IPS-15b (cell line): ENCODE measurements at regions not wholly inside any gene's neighbourhood (a gene's known extent, or its start where the extent isn't known, plus 50 kb on each side); places are given as distances from the start of the nearest gene placed in this dataset.
"Not testable (repeated sequence)": the region's sequence is repeated elsewhere in the genome, so short reads cannot be mapped to it uniquely, and the experiment has no call there.

Source experiments
- H3K27me3 ChIP-seq: one replicate; pipeline ENCODE4 v1.6.1; 2013; ENCODE audit warnings: low read length; ENCODE audit not compliant: control insufficient read depth, insufficient read depth
- H3K36me3 ChIP-seq: one replicate; pipeline ENCODE4 v1.6.1; 2013; ENCODE audit warnings: low read length; ENCODE audit not compliant: control insufficient read depth, insufficient read depth
- H3K4me1 ChIP-seq: one replicate; pipeline ENCODE4 v1.6.1; 2013; ENCODE audit warnings: mild to moderate bottlenecking, low read length; ENCODE audit not compliant: control insufficient read depth, insufficient read depth
- H3K4me3 ChIP-seq: one replicate; pipeline ENCODE4 v1.5.1; 2013; ENCODE audit warnings: low read depth, low read length
- H3K9ac ChIP-seq: one replicate; pipeline ENCODE4 v1.6.1; 2013; ENCODE audit warnings: low read depth, mild to moderate bottlenecking, low read length
- H3K9me3 ChIP-seq: one replicate; pipeline ENCODE4 v1.6.1; 2013; ENCODE audit warnings: mild to moderate bottlenecking, low read length; ENCODE audit not compliant: control insufficient read depth, insufficient read depth

DNA sequence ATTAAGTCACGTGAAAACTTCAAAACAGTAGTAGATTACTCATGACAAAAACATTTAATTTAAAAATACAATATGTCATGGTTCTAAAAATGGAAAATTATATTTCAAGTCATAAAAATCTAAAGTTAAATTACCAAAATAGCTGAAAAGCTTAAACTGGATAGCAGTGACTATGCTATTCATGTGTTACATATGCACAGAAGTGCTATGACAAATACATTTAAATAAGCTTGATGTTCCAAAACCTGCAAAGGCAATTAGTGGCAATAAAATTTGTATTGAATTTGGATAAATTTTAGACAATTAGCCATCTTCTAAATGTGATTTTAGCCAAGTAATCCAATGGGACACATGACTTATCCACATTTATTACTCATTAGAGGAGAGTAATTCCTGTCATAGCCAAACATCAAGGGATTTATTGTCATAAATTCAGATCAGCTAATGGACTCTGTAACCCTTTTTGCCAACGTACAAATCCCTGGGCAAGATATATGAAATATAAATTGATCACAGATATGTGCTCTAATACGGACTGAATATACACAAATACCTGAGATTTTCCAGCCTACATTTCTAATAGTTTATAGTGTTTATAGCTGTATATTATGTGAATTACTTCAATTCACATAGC is 419.4 kb downstream of the ISL1 start:
- Histone ChIP-seq H3K27me3 (no peaks in the 10 kb centered on the region), H3K9ac (no peak overlapping the region), H3K36me3 (no peaks in the 10 kb centered on the region), H3K9me3 (no peaks in the 10 kb centered on the region), H3K4me3 (no peak overlapping the region), H3K4me1 (no peaks in the 10 kb centered on the region)

DNA sequence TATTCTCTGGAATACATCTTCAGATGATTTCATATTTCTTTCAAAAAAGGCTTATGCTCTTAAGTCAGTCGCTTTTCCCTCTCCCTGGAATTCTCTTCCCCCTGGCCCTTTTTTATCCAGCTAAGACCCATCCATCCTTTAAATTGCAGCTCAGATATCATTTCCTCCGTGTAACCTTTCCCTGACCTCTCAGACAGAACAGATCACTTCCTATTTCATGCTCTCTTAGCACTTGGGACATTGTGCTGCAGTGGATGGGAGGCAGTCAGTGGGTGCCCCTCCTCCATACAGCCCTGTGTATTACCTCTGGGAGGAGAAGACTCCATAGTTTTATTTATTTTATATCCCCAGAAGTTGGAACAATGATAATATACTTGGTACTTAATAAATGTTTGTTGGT is 423.4 kb downstream of the ISL1 start:
- H3K9ac ChIP-seq, result no peak overlapping the region
- no peaks in the 10 kb centered on the region for H3K27me3 ChIP-seq
- H3K4me1 ChIP-seq, result no peaks in the 10 kb centered on the region
- H3K36me3 ChIP-seq, result no peaks in the 10 kb centered on the region
- H3K4me3 ChIP-seq, result no peak overlapping the region
- no peaks in the 10 kb centered on the region for H3K9me3 ChIP-seq

DNA sequence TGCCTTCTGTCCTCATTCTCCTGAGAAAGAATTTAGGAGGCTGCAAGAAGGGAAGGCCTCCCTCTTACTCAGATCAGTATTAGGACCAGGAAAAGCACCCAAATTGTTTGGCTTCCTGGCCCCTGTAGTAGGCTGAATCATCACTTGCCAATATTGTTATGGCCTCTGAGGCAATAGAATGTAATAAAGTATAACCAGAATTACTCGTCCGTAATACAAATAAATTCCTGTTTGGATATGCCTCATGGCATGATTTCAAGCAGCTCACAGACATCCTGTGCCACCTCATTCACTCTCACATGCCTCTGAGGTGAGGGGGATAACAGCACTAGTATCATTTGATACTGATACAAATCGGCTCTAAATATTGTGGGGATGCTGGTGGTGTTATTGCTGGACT is 427.3 kb downstream of the ISL1 start:
- H3K4me1 ChIP-seq, result peaks cover 2% of the 10 kb centered on the region
- no peak overlapping the region for H3K9ac ChIP-seq
- no peaks in the 10 kb centered on the region for H3K27me3 ChIP-seq
- H3K4me3 ChIP-seq, result no peak overlapping the region
- H3K36me3 ChIP-seq, result no peaks in the 10 kb centered on the region
- no peaks in the 10 kb centered on the region for H3K9me3 ChIP-seq

DNA sequence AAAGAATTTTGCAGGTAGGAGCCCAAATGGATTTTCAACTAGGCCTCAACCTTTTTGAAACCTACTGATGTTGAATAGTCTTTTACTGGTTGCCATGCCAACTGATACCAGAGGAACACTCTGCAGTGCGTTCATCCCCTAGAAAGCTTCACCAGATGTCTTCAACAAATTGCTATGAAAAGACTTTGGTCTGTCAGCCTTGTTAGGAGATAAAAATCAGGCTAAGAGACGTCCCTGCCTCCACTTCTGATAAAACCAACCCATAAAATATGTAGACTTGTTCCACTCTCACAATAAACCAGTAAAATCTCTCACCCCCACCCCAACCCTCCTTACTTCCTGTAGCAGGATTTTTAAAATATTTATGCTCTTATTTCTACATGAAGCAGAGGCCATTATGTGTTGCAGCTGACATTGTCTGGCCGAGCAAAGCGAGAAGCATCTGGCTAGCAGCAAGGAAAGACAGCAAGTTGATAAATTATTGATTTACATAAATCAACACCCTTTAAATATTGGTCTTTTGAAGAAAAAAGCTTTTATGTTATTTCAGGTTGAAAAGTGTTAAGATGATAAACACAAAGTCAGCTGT is 428.7 kb downstream of the ISL1 start:
- H3K9ac ChIP-seq, result no peak overlapping the region

DNA sequence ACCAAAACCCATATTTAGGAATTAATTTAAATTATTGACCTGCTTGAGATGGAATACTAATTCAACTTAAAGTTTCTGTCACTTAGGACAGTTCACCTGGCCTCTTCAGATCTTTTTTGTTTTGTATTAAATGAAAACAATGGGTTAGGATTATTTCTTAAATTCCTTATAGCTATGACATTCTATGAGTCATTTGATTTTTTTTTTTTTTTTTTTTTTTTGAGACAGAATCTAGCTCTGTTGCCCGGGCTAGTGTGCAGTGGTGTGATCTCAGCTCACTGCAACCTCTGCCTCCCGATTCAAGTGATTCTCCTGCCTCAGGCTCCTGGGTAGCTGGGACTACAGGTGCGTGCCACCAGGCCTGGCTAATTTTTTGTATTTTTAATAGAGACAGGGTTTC is 431.6 kb downstream of the ISL1 start:
- not testable (repeated sequence) for H3K9me3 ChIP-seq, H3K36me3 ChIP-seq, H3K4me3 ChIP-seq, H3K27me3 ChIP-seq, H3K9ac ChIP-seq, H3K4me1 ChIP-seq

More for the DNA sequence above, 428.7 kb downstream of the ISL1 start:
- peaks cover 2% of the 10 kb centered on the region for H3K4me1 ChIP-seq
- no peaks in the 10 kb centered on the region for H3K36me3 ChIP-seq
- no peaks in the 10 kb centered on the region for H3K27me3 ChIP-seq
- H3K4me3 ChIP-seq, result no peak overlapping the region
- H3K9me3 ChIP-seq, result no peaks in the 10 kb centered on the region

DNA sequence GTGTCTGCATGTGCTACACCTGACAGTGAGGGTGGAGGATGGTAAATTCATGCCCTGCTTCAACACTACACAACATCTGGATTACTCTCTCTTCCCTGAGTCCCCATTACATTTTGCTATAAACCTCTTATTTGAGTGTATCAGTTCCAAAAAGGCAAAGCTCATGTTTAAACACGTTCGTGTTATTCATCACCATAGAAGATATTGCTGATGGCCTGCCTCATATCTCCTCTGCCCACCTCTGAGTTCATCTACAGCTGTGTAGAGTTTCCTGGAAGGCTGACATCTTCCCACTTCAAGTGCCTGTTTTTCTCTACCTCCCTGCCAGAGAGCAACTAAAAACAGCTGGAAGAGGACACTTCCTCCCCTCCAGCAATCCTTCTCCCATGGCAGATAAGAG is 433.2 kb downstream of the ISL1 start:
- no peak overlapping the region for H3K4me3 ChIP-seq
- peaks cover 2% of the 10 kb centered on the region for H3K4me1 ChIP-seq
- no peaks in the 10 kb centered on the region for H3K9me3 ChIP-seq
- no peaks in the 10 kb centered on the region for H3K36me3 ChIP-seq
- H3K27me3 ChIP-seq, result no peaks in the 10 kb centered on the region
- no peak overlapping the region for H3K9ac ChIP-seq

DNA sequence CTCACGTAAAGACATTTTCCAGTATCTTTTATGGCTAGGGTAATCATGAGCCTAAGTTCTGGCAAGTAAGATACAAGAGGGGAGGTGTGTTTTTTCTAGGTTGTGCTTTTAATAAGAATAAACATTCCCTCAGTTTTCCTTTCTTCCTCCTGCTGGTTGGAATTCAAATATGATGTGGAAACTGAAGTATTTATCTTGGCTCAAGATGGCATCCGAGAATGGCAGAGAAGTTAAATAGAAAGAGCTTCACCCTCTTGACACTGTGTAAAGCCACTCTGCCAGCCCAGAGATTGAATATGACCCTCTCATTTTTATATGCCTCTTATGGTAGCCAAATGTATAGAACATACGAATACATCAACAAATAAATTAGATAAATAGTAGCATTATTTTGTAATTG is 438.4 kb downstream of the ISL1 start:
- no peaks in the 10 kb centered on the region for H3K36me3 ChIP-seq
- H3K27me3 ChIP-seq, result no peaks in the 10 kb centered on the region
- no peak overlapping the region for H3K4me3 ChIP-seq
- H3K9ac ChIP-seq, result no peak overlapping the region
- H3K4me1 ChIP-seq, result no peaks in the 10 kb centered on the region
- H3K9me3 ChIP-seq, result no peaks in the 10 kb centered on the region

DNA sequence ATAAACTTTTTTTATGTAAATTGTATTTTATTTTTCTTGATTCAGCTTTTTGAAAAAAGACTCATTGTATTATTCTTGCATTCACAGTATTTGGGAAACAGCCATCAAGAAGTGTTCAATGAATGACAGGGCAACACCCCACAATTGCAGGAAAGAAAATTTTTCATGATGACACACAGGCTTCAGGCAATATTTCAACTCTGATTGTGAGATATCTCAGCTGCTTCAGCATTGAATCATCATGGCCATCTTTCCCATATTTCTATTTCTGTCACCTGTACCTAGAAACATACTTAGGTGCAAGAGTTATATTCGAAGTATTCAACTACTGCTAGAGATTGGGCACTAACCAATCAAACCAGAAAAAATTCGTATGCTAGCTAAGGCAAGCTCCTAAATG is 446.0 kb downstream of the ISL1 start:
- no peaks in the 10 kb centered on the region for H3K4me1 ChIP-seq
- H3K9me3 ChIP-seq, result no peaks in the 10 kb centered on the region
- H3K4me3 ChIP-seq, result no peak overlapping the region
- no peaks in the 10 kb centered on the region for H3K27me3 ChIP-seq
- no peaks in the 10 kb centered on the region for H3K36me3 ChIP-seq
- H3K9ac ChIP-seq, result no peak overlapping the region

DNA sequence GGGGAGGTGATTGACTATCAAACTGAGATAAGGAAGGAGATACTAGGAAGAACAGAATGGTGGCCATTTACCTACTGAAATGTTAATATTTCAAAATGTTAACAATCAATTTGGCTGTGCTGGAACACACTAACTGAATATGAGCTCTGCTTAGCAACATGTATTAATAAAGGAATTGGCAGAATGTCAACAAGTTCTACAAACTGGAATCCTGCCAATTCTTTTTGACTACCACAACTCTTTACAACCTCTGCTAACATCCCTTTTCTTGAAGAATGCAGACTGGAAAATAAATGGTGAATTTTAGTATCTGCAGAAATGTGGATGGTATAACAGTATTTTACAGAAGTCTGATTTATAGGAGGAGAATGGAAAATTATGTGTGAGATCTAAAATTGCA is 446.4 kb downstream of the ISL1 start:
- H3K9me3 ChIP-seq, result no peaks in the 10 kb centered on the region
- no peaks in the 10 kb centered on the region for H3K36me3 ChIP-seq
- no peak overlapping the region for H3K4me3 ChIP-seq
- no peak overlapping the region for H3K9ac ChIP-seq
- H3K27me3 ChIP-seq, result no peaks in the 10 kb centered on the region
- no peaks in the 10 kb centered on the region for H3K4me1 ChIP-seq

DNA sequence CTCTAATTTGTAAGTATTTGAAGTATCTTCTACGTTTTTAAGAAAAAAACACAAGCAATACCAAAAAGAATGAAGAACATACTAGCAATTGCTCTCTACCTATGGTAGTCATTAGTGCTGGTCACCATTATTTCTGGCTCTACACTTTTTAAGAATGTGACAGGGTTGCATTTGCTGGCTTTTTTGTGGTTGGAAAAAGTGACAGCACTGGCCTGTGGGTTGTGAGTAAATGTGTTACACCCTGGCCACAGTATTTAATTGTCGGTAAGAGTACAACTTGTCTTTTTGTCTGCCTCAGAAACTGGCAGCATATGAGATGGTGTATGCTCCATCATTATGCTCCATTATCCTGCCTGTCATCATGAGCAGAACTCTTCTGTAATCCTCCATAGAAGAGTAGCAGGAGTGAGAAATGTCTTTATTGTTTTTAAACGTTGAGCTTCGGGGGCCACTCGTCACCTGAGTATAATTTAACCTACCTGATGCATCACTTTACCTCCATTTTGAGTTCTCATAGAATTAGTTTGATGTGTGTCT is 449.8 kb downstream of the ISL1 start:
- no peaks in the 10 kb centered on the region for H3K4me1 ChIP-seq
- H3K4me3 ChIP-seq, result no peak overlapping the region
- H3K9ac ChIP-seq, result no peak overlapping the region
- no peaks in the 10 kb centered on the region for H3K9me3 ChIP-seq
- no peaks in the 10 kb centered on the region for H3K27me3 ChIP-seq
- no peaks in the 10 kb centered on the region for H3K36me3 ChIP-seq

DNA sequence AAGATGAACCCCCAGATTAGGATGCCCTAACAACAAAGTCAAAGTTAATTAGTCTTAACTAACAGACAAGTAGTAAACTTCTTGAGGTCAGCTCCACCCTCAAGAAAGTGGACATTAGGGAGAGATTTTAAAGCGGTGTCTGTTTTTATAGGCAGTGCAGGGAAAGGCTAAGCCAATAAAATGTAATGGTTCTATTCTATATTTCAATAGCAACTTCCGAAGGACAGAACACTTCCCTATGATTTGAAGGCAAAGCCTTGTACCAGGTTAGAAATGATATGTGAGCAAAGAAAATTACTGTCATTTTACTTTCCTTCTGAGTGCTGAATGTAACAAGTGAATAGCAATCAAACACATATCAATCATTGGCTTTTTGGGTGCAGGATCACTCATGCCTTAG is 455.2 kb downstream of the ISL1 start:
- Histone ChIP-seq H3K36me3 (no peaks in the 10 kb centered on the region), H3K4me1 (no peaks in the 10 kb centered on the region), H3K9ac (no peak overlapping the region), H3K27me3 (no peaks in the 10 kb centered on the region), H3K4me3 (no peak overlapping the region), H3K9me3 (no peaks in the 10 kb centered on the region)

DNA sequence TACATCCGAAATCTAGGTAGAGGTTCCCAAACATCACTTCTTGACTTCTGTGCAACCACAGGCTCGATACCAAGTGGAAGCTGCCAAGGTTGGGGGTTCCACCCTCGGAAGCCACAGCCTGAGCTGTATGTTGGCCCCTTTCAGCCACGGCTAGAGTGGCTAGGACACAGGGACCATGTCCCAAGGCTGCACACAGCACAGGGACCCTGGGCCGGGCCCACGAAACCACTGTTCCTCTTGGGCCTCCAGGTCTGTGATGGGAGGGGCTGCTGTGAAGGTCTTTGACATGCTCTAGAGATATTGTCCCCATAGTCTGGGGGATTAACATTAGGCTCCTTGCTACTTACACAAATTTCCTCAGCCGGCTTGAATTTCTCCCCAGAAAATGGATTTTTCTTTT is 460.6 kb downstream of the ISL1 start:
- H3K9ac ChIP-seq, result no peak overlapping the region
- H3K9me3 ChIP-seq, result no peaks in the 10 kb centered on the region
- H3K4me1 ChIP-seq, result no peaks in the 10 kb centered on the region
- H3K4me3 ChIP-seq, result no peak overlapping the region
- H3K27me3 ChIP-seq, result no peaks in the 10 kb centered on the region
- H3K36me3 ChIP-seq, result no peaks in the 10 kb centered on the region
